GM10266 (cell line): ENCODE measurements at regions not wholly inside any gene's neighbourhood (a gene's known extent, or its start where the extent isn't known, plus 50 kb on each side); places are given as distances from the start of the nearest gene placed in this dataset.
"Not testable (repeated sequence)": the region's sequence is repeated elsewhere in the genome, so short reads cannot be mapped to it uniquely, and the experiment has no call there.

Source experiments
- DNase-seq: peaks from one replicate; pipeline ENCODE4 v3.0.0; 2012; ENCODE audit errors: extremely low spot score
- TF ChIP-seq, protein P1 (sequence below): IDR thresholded peaks from 2 replicates; pipeline ENCODE4 v1.5.1; 2012; ENCODE audit warnings: mild to moderate bottlenecking, low read depth; ENCODE audit not compliant: control insufficient read depth, insufficient read depth; ENCODE audit errors: missing control alignments

DNA sequence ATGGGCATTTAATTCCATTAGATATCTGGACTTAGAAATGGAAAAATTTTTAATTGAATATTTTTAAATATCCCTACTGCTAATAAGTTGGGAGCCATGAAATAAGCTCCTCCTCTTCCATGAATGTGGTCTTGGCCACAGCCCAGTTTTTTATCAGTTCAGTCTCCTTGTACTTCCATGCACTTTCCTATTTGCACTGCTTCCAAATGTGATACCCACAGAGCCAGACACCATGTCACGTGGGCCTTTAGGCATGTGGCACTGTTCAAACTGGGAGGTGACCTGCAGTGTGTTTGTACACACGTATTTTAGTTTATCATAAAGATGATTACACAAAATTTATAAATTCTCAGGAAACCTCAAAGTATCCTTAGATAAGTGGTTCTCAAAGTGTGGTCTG is 80.1 kb upstream of the DGKG start:
- DNase-seq, result no peak
- TF ChIP-seq, protein P1, sequence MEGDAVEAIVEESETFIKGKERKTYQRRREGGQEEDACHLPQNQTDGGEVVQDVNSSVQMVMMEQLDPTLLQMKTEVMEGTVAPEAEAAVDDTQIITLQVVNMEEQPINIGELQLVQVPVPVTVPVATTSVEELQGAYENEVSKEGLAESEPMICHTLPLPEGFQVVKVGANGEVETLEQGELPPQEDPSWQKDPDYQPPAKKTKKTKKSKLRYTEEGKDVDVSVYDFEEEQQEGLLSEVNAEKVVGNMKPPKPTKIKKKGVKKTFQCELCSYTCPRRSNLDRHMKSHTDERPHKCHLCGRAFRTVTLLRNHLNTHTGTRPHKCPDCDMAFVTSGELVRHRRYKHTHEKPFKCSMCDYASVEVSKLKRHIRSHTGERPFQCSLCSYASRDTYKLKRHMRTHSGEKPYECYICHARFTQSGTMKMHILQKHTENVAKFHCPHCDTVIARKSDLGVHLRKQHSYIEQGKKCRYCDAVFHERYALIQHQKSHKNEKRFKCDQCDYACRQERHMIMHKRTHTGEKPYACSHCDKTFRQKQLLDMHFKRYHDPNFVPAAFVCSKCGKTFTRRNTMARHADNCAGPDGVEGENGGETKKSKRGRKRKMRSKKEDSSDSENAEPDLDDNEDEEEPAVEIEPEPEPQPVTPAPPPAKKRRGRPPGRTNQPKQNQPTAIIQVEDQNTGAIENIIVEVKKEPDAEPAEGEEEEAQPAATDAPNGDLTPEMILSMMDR, result no peak

DNA sequence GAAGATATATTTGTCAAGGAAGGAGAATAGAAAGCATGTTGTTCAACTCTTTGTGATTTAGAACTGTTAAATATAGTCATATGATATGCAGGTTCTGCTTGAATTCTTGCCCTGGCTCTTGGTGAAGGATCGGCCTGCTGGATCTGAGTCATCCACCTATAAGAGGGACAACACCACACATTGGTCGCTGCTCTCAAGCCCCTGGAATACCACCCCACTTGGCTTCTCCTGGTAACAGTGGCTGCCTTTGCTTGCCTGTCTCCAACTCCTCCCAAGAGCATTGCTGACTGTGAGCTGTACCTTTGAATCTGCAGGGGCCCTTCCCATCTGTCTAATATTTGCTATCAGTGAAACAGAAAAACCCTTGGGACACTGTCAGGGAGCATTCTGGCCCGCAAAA is 78.9 kb upstream of the DGKG start:
- TF ChIP-seq, protein P1, result no peak
- no peak for DNase-seq

DNA sequence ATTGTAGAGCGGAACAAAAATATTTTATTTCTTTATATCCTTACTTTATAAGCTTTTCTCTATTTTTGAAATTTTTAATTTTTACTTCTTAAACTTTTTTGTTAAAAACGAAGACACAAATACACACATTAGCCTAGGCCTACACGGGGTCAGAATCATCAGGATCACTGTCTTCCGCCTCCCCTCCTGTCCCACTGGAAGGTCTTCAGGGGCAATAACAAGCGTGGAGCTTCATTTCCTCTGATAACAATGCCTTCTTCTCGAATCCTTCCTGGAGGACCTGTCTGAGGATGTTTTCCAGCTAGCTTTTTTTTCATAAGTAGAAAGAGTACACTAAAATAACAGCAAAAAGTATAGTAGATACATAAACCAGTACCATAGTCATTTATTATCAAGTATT is 77.7 kb upstream of the DGKG start:
- no peak for DNase-seq
- TF ChIP-seq, protein P1, result no peak

DNA sequence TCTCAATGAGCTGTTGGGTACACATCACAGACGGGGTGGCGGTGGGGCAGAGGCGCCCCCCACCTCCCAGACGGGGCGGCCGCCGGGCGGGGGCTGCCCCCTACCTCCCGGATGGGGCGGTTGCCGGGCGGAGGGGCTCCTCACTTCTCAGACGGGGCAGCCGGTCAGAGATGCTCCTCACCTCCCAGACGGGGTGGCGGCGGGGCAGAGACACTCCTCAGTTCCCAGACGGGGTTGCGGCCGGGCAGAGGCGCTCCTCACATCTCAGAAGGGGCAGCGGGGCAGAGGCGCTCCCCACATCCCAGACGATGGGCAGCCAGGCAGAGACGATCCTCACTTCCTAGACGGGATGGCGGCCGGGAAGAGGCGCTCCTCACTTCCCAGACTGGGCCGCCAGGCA is 73.3 kb upstream of the DGKG start:
- not testable (repeated sequence) for DNase-seq

DNA sequence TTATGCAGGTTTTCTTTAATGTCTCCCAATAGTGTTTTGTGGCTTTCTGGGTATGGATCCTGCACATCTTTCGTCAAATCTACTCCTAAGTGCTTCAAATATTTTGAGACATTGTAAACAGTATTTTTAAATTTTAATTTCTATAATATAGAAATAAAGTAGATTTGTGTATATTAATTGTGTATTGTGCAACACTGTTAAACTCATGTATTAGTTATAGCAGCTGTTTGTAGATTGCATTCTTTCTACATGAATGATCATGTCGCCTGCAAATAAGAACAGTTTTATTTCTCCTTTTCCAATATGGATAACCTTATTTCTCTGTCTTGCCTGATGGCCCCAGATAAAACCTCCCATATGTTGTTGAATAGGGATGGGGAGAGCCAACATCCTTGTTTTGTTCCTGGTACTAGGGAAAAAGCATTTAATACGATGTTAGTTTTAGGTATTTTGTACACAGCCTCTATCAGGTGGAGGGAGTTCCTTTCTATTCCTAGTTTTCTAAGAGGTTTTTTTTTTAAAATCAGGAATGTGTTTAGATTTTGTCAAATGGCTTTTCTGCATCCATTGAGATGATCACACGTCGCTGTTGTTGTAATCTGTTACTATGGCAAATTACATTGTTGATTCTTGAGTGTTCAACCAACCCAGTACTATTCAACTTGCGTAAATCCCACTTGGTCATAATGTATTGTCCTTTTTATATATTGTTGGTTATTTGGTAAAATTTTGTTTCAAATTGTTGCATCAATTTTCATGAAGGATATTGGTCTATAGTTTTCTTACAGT is 71.1 kb upstream of the DGKG start:
- TF ChIP-seq, protein P1, result no peak
- no peak for DNase-seq

DNA sequence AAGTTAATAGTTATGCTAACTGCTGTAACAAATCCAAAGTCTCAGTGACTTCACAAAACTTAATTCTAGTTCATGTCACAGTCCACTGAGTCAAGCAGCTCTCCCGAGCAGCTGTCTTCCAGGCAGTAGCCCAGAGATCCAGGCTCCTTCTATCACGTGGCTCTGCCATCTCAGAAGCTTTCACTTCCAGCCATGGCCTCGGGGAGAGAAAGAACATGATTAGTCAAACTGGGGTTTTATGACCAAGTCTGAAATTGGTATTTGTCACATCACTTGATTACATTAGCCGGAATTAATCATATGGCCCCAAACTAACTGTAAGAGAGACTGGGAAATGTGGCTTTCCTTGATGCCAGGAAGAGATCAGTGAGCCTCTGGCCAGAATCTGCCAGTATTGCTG is 70.2 kb upstream of the DGKG start:
- DNase-seq, result peak; percentile 60
- TF ChIP-seq, protein P1, result no peak

DNA sequence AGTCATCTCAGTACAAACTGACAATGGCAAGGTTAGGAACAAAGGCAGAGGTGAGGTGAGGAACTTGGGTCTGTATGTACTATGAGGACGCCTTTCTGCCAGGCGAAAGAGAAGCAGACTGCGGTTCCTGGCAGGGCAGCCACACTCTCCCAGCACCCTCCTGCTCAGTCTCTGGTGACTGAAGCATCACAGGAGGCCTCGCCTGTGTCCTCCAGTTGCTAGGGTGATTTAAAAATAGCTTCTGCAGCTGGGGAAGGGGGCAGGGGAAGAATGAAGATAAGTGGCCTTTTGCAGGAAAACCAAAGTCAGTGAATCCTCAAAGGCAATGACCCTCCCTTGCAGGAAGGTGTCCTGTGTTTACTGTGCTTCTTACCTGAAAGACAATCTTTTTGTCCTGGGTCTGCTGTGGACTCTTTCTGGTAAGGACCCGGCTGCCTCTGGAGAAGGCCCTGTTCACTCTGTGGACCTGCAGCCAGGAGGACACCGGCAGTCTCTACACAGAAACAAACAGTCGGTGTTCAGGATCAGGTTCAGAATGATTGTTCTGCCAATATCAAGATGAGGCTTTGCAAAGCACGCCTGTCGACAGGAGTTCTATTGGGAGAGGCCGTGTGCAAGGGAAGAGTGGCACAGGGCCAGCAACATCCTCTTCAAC is 65.7 kb upstream of the DGKG start:
- TF ChIP-seq, protein P1, result no peak
- peak; percentile 54 for DNase-seq
